Right atrium auricular region (tissue), 2 donors: ENCODE measurements at regions not wholly inside any gene's neighbourhood (a gene's known extent, or its start where the extent isn't known, plus 50 kb on each side); places are given as distances from the start of the nearest gene placed in this dataset.

Experiments used
- DNase-seq: peaks from one replicate; pipeline ENCODE4 v3.0.0-alpha.2; 2019; ENCODE audit warnings: low spot score
- H3K27ac ChIP-seq, 2 donors: fragments of 200-600 bp; sonication (generic); 1 replicate in 1 of 2; 2 replicates in 1 of 2; pipeline ENCODE4 v1.5.1; 2016 to 2019
- H3K27me3 ChIP-seq, 2 donors: fragments of 200-600 bp; sonication (generic); one replicate each; pipeline versions ENCODE4 v1.5.1 to v1.6.0; 2017 to 2019
- H3K36me3 ChIP-seq: fragments of 200-600 bp; sonication (generic); one replicate; pipeline ENCODE4 v1.5.1; 2016
- H3K4me1 ChIP-seq, 2 donors: fragments of 200-600 bp; sonication (generic); one replicate each; pipeline versions ENCODE4 v1.5.1 to v1.6.0; 2017 to 2019
- H3K4me3 ChIP-seq, 2 donors: fragments of 200-600 bp; sonication (generic); 1 replicate in 1 of 2; 2 replicates in 1 of 2; pipeline ENCODE4 v1.5.1; 2017 to 2019; ENCODE audit warnings: mild to moderate bottlenecking in 1 of 2, moderate library complexity in 1 of 2
- H3K9me3 ChIP-seq, 2 donors: fragments of 200-600 bp; sonication (generic); one replicate each; pipeline ENCODE4 v1.5.1; 2019
- TF ChIP-seq, protein P1 (sequence below), 2 donors: fragments of 200-600 bp; sonication (generic); IDR thresholded peaks; one replicate each; pipeline ENCODE4 v1.5.1; 2019; ENCODE audit warnings: antibody characterized with exemption in 2 of 2

DNA sequence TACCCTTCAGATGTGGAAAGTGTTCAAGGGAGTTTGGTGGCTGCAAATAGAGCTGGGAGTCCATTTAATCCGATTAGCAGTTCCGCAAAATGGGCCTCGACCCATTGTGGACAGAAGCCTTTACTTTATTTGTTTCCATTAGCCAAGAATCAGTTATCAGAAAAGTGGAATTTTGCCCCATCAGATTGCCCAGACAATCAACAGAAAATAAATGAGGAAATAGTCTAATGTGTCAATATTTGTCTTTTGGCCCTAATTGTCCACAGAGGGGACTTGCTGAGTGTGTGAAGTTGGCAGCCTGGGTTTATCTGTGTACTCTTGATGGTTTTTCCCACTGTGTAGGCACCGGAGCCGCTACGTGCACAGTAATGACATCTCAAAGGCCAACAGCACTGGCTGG is 134.3 kb downstream of the LINC00237 start:
- DNase-seq, result no peak
- no peaks in the 10 kb centered on the region for H3K4me1 ChIP-seq
- H3K36me3 ChIP-seq, result no peaks in the 10 kb centered on the region
- no peaks in the 10 kb centered on the region for H3K9me3 ChIP-seq
- H3K4me3 ChIP-seq, result no peak overlapping the region
- H3K27me3 ChIP-seq, result no peaks in the 10 kb centered on the region
- H3K27ac ChIP-seq, result no peak overlapping the region
- TF ChIP-seq, protein P1, sequence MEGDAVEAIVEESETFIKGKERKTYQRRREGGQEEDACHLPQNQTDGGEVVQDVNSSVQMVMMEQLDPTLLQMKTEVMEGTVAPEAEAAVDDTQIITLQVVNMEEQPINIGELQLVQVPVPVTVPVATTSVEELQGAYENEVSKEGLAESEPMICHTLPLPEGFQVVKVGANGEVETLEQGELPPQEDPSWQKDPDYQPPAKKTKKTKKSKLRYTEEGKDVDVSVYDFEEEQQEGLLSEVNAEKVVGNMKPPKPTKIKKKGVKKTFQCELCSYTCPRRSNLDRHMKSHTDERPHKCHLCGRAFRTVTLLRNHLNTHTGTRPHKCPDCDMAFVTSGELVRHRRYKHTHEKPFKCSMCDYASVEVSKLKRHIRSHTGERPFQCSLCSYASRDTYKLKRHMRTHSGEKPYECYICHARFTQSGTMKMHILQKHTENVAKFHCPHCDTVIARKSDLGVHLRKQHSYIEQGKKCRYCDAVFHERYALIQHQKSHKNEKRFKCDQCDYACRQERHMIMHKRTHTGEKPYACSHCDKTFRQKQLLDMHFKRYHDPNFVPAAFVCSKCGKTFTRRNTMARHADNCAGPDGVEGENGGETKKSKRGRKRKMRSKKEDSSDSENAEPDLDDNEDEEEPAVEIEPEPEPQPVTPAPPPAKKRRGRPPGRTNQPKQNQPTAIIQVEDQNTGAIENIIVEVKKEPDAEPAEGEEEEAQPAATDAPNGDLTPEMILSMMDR (IDR thresholded peaks at IDR 0.05), result no peak

- Histone ChIP-seq H3K36me3 (no peaks in the 10 kb centered on the region), H3K9me3 (no peaks in the 10 kb centered on the region), H3K27me3 (no peaks in the 10 kb centered on the region), H3K4me1 (no peaks in the 10 kb centered on the region), H3K27ac (no peak overlapping the region), H3K4me3 (no peak overlapping the region)
- DNase-seq, result no peak
- TF ChIP-seq, protein P1 (IDR thresholded peaks at IDR 0.05), result no peak
These were observed 135.3 kb downstream of the LINC00237 start for GRCh38 chr20:20970841-20971240.

GRCh38 chr20:20969701-20970280 is 136.4 kb downstream of the LINC00237 start:
- Histone ChIP-seq H3K27me3 (no peaks in the 10 kb centered on the region), H3K4me3 (no peak overlapping the region), H3K9me3 (no peaks in the 10 kb centered on the region), H3K27ac (no peak overlapping the region), H3K4me1 (no peaks in the 10 kb centered on the region), H3K36me3 (no peaks in the 10 kb centered on the region)
- DNase-seq, result no peak
- TF ChIP-seq, protein P1 (IDR thresholded peaks at IDR 0.05), result no peak

- no peaks in the 10 kb centered on the region for H3K27me3 ChIP-seq
- no peak for DNase-seq
- H3K4me3 ChIP-seq, result no peak overlapping the region
- TF ChIP-seq, protein P1 (IDR thresholded peaks at IDR 0.05), result no peak
- H3K4me1 ChIP-seq, result no peaks in the 10 kb centered on the region
- no peaks in the 10 kb centered on the region for H3K9me3 ChIP-seq
- H3K36me3 ChIP-seq, result no peaks in the 10 kb centered on the region
- no peak overlapping the region for H3K27ac ChIP-seq
These were observed 138.5 kb downstream of the LINC00237 start for GRCh38 chr20:20967564-20968184.

- DNase-seq, result no peak
- H3K27me3 ChIP-seq, result no peaks in the 10 kb centered on the region
- TF ChIP-seq, protein P1 (IDR thresholded peaks at IDR 0.05), result no peak
- no peaks in the 10 kb centered on the region for H3K36me3 ChIP-seq
- no peaks in the 10 kb centered on the region for H3K4me1 ChIP-seq
- H3K4me3 ChIP-seq, result no peak overlapping the region
- H3K9me3 ChIP-seq, result no peaks in the 10 kb centered on the region
- H3K27ac ChIP-seq, result no peak overlapping the region
These were observed 140.0 kb downstream of the LINC00237 start for GRCh38 chr20:20966171-20966570.
